ENCODE measurements at regions not wholly inside any gene's neighbourhood (a gene's known extent, or its start where the extent isn't known, plus 50 kb on each side); places are given as distances from the start of the nearest gene placed in this dataset.

GRCh38 chr7:63070696-63071095 is 928.0 kb upstream of the ZNF722 start:
- no peak for TF ChIP-seq CTCF (IDR thresholded peaks at IDR 0.05)
- TF ChIP-seq GABPB1 (CRISPR knock-in tag; IDR thresholded peaks at IDR 0.05) = no peak
- no peak for TF ChIP-seq NFYB (CRISPR knock-in tag; conservative IDR thresholded peaks at IDR 0.05; ENCODE audit: low read depth)
- TF ChIP-seq TCF7 (CRISPR knock-in tag; IDR thresholded peaks at IDR 0.05; ENCODE audit: low read depth) = no peak
- no peak for TF ChIP-seq ATF2 (CRISPR knock-in tag; IDR thresholded peaks at IDR 0.05; ENCODE audit: borderline replicate concordance, low read depth)
- TF ChIP-seq EMX1 (CRISPR knock-in tag; IDR thresholded peaks at IDR 0.05) = no peak

Measured in WTC11 (cell line).